PC-3 (cell line): ENCODE measurements at regions not wholly inside any gene's neighbourhood (a gene's known extent, or its start where the extent isn't known, plus 50 kb on each side); places are given as distances from the start of the nearest gene placed in this dataset.

Source experiments
- EZH2 ChIP-seq: fragments of 300-600 bp; sonication (generic); IDR thresholded peaks from one replicate; pipeline ENCODE4 v1.6.1; 2017; ENCODE audit warnings: antibody characterized with exemption, mild to moderate bottlenecking, low read length; ENCODE audit not compliant: unreplicated experiment
- EZH2phosphoT487 ChIP-seq: fragments of 300-600 bp; sonication (generic); IDR thresholded peaks from 2 replicates; pipeline ENCODE4 v1.6.1; 2018; ENCODE audit warnings: mild to moderate bottlenecking, antibody characterized with exemption, low read length, borderline replicate concordance
- TF ChIP-seq, protein P1 (sequence below): fragments of 300-600 bp; sonication (generic); conservative IDR thresholded peaks from 2 replicates; pipeline ENCODE4 v1.5.1; 2017; ENCODE audit warnings: antibody characterized with exemption, low read depth, mild to moderate bottlenecking, low read length

DNA sequence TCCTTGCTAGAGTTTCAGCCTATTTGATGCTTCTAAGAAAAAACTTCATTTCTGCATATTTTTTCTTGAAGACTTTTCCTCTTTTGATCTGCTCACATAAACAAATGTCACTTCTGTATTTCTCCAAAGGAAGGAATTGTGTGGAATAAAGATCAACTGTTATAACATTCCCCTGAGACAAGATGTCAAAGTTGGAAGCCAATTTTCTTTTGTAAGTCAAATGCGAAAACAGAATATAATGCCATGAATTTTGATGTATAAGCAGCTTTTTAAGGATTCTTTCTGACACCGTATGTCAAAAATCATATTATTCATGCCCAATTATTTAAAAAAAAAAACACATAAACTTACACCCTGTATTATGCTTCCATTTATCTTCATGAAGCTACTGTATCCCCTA lies 70.3 kb upstream of the NHSL1 start:
- TF ChIP-seq, protein P1, sequence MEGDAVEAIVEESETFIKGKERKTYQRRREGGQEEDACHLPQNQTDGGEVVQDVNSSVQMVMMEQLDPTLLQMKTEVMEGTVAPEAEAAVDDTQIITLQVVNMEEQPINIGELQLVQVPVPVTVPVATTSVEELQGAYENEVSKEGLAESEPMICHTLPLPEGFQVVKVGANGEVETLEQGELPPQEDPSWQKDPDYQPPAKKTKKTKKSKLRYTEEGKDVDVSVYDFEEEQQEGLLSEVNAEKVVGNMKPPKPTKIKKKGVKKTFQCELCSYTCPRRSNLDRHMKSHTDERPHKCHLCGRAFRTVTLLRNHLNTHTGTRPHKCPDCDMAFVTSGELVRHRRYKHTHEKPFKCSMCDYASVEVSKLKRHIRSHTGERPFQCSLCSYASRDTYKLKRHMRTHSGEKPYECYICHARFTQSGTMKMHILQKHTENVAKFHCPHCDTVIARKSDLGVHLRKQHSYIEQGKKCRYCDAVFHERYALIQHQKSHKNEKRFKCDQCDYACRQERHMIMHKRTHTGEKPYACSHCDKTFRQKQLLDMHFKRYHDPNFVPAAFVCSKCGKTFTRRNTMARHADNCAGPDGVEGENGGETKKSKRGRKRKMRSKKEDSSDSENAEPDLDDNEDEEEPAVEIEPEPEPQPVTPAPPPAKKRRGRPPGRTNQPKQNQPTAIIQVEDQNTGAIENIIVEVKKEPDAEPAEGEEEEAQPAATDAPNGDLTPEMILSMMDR = no peak
- no peak for TF ChIP-seq EZH2
- TF ChIP-seq EZH2phosphoT487 = no peak
